ENCODE measurements at regions not wholly inside any gene's neighbourhood (a gene's known extent, or its start where the extent isn't known, plus 50 kb on each side); places are given as distances from the start of the nearest gene placed in this dataset.
A peak's percentile ranks its signal among the peaks of the same experiment; 100 is the strongest.

DNA sequence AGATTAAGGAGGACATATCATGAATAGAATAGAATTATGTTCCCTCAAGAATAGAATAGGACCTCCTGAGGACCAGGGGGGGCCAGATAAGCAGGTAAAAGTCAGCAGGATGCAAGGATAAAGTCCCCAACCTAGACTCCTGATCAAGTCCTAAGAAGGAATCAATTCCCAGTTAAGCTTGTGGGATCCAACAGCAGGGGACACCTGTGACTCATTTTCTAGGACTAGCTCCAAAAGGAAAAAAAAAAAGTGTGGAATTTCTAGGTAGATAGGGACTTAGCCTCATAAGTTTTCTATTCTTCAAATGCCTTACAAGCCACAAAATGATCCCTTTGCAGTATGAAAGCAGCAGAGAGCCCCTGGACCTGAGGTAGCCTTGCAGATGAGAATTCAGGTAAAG is 336.2 kb downstream of the WDR11 start:
- H2AFZ ChIP-seq (ENCODE audit: low read depth, low read length) = no peak overlapping the region
- Mint-ChIP-seq H3K36me3 (ENCODE audit: low read depth, unreplicated experiment) (no peaks in the 10 kb centered on the region), H3K27me3 (ENCODE audit: low read depth, unreplicated experiment) (no peaks in the 10 kb centered on the region), H3K9me3 (ENCODE audit: unreplicated experiment) (no peaks in the 10 kb centered on the region), H3K4me1 (ENCODE audit: low read depth, unreplicated experiment) (peaks cover 4% of the 10 kb centered on the region), H3K27ac (ENCODE audit: unreplicated experiment) (no peak overlapping the region), H3K4me3 (ENCODE audit: unreplicated experiment) (no peak overlapping the region)
- H3K79me2 ChIP-seq (ENCODE audit: insufficient read depth, low read length) = no peaks in the 10 kb centered on the region
- no peaks in the 10 kb centered on the region for H3K4me1 ChIP-seq (ENCODE audit: insufficient read depth, low read length)
- no peaks in the 10 kb centered on the region for H3K27me3 ChIP-seq (ENCODE audit: insufficient read depth, low read length)
- no peaks in the 10 kb centered on the region for H3K9me3 ChIP-seq (ENCODE audit: insufficient read depth, low read depth, low read length)
- DNase-seq (ENCODE audit: low read depth) (peak; percentile 12), FAIRE-seq (no peak)
- TF ChIP-seq, protein P1, sequence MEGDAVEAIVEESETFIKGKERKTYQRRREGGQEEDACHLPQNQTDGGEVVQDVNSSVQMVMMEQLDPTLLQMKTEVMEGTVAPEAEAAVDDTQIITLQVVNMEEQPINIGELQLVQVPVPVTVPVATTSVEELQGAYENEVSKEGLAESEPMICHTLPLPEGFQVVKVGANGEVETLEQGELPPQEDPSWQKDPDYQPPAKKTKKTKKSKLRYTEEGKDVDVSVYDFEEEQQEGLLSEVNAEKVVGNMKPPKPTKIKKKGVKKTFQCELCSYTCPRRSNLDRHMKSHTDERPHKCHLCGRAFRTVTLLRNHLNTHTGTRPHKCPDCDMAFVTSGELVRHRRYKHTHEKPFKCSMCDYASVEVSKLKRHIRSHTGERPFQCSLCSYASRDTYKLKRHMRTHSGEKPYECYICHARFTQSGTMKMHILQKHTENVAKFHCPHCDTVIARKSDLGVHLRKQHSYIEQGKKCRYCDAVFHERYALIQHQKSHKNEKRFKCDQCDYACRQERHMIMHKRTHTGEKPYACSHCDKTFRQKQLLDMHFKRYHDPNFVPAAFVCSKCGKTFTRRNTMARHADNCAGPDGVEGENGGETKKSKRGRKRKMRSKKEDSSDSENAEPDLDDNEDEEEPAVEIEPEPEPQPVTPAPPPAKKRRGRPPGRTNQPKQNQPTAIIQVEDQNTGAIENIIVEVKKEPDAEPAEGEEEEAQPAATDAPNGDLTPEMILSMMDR (IDR thresholded peaks at IDR 0.05; ENCODE audit: insufficient read depth, low read depth, low read length) = no peak
- TF ChIP-seq EZH2 (IDR thresholded peaks at IDR 0.05; ENCODE audit: insufficient read depth, low read length) = no peak
- no peaks in the 10 kb centered on the region for H3K36me3 ChIP-seq (ENCODE audit: insufficient read depth, low read length)
- no peak overlapping the region for H3K4me2 ChIP-seq (ENCODE audit: low read length)
- no peak overlapping the region for H3K27ac ChIP-seq (ENCODE audit: low read depth, low read length)
- no peak overlapping the region for H3K9ac ChIP-seq (ENCODE audit: low read length)
- no peaks in the 10 kb centered on the region for H4K20me1 ChIP-seq (ENCODE audit: insufficient read depth, low read length)
- no peak overlapping the region for H3K4me3 ChIP-seq (ENCODE audit: insufficient read depth, low read depth, low read length)

DNA sequence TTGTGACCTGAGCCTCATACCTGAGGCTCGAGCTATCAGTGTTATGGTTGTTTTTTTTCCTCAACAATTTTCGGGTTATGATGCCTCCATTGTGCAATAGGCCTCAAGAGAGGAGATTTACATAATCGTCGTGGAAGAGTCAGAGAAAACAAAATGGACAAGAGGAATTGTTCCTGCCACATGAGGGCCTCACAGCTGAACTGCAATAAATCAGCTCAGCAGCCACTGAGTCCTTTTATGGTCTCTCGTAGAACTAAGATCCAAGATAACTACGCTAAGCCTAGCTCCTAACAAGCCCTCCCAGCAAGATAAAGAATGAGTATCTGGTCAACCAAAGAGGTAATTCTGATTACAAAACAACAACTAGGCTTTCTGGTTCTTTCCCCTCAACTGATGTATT is 336.8 kb downstream of the WDR11 start:
- no peaks in the 10 kb centered on the region for H4K20me1 ChIP-seq (ENCODE audit: insufficient read depth, low read length)
- TF ChIP-seq EZH2 (IDR thresholded peaks at IDR 0.05; ENCODE audit: insufficient read depth, low read length) = no peak
- TF ChIP-seq, protein P1 (IDR thresholded peaks at IDR 0.05; ENCODE audit: insufficient read depth, low read depth, low read length) = no peak
- no peak overlapping the region for H3K4me2 ChIP-seq (ENCODE audit: low read length)
- no peaks in the 10 kb centered on the region for H3K4me1 ChIP-seq (ENCODE audit: insufficient read depth, low read length)
- H3K79me2 ChIP-seq (ENCODE audit: insufficient read depth, low read length) = no peaks in the 10 kb centered on the region
- no peak overlapping the region for H3K27ac ChIP-seq (ENCODE audit: low read depth, low read length)
- H3K4me1 Mint-ChIP-seq (ENCODE audit: low read depth, unreplicated experiment) = peaks cover 4% of the 10 kb centered on the region
- DNase-seq (ENCODE audit: low read depth) = no peak
- H2AFZ ChIP-seq (ENCODE audit: low read depth, low read length) = no peak overlapping the region
- H3K36me3 Mint-ChIP-seq (ENCODE audit: low read depth, unreplicated experiment) = no peaks in the 10 kb centered on the region
- no peaks in the 10 kb centered on the region for H3K9me3 Mint-ChIP-seq (ENCODE audit: unreplicated experiment)
- H3K27ac Mint-ChIP-seq (ENCODE audit: unreplicated experiment) = no peak overlapping the region
- no peak overlapping the region for H3K9ac ChIP-seq (ENCODE audit: low read length)
- H3K4me3 Mint-ChIP-seq (ENCODE audit: unreplicated experiment) = no peak overlapping the region
- peaks cover 2% of the 10 kb centered on the region for H3K27me3 Mint-ChIP-seq (ENCODE audit: low read depth, unreplicated experiment)
- H3K36me3 ChIP-seq (ENCODE audit: insufficient read depth, low read length) = no peaks in the 10 kb centered on the region
- H3K4me3 ChIP-seq (ENCODE audit: insufficient read depth, low read depth, low read length) = no peak overlapping the region
- no peak for FAIRE-seq
- H3K9me3 ChIP-seq (ENCODE audit: insufficient read depth, low read depth, low read length) = no peaks in the 10 kb centered on the region
- no peaks in the 10 kb centered on the region for H3K27me3 ChIP-seq (ENCODE audit: insufficient read depth, low read length)

DNA sequence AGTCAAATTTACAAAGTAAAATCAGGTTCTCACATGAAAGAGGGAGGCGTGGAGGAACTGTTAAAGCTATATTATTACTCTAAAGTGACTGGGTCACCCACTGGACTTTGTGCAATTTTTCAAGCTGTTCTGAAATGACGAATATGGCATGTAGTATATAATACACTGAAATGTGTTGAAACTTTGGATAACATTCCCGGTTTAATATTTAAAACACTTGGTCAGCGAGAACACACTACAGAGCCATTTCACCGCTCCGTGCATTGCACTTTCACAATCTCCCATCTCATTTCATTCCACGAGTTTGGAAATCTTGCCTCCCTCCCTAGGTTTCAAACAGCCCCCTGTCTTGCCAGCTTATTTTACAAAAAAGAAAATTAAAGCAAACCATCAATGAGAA is 337.9 kb downstream of the WDR11 start:
- H3K4me2 ChIP-seq (ENCODE audit: low read length) = no peak overlapping the region
- no peak overlapping the region for H3K27ac Mint-ChIP-seq (ENCODE audit: unreplicated experiment)

More for the DNA sequence above, 337.9 kb downstream of the WDR11 start:
- Histone ChIP-seq H3K9ac (ENCODE audit: low read length) (no peak overlapping the region), H3K4me1 (ENCODE audit: insufficient read depth, low read length) (no peaks in the 10 kb centered on the region), H3K27ac (ENCODE audit: low read depth, low read length) (no peak overlapping the region), H2AFZ (ENCODE audit: low read depth, low read length) (no peak overlapping the region), H3K27me3 (ENCODE audit: insufficient read depth, low read length) (no peaks in the 10 kb centered on the region), H3K4me3 (ENCODE audit: insufficient read depth, low read depth, low read length) (no peak overlapping the region), H3K79me2 (ENCODE audit: insufficient read depth, low read length) (no peaks in the 10 kb centered on the region), H4K20me1 (ENCODE audit: insufficient read depth, low read length) (no peaks in the 10 kb centered on the region), H3K36me3 (ENCODE audit: insufficient read depth, low read length) (no peaks in the 10 kb centered on the region), H3K9me3 (ENCODE audit: insufficient read depth, low read depth, low read length) (no peaks in the 10 kb centered on the region)
- Mint-ChIP-seq H3K9me3 (ENCODE audit: unreplicated experiment) (no peaks in the 10 kb centered on the region), H3K36me3 (ENCODE audit: low read depth, unreplicated experiment) (no peaks in the 10 kb centered on the region), H3K27me3 (ENCODE audit: low read depth, unreplicated experiment) (peaks cover 3% of the 10 kb centered on the region), H3K4me3 (ENCODE audit: unreplicated experiment) (no peak overlapping the region), H3K4me1 (ENCODE audit: low read depth, unreplicated experiment) (no peaks in the 10 kb centered on the region)
- FAIRE-seq (no peak), DNase-seq (ENCODE audit: low read depth) (no peak)
- no peak for TF ChIP-seq EZH2 (IDR thresholded peaks at IDR 0.05; ENCODE audit: insufficient read depth, low read length)
- TF ChIP-seq, protein P1 (IDR thresholded peaks at IDR 0.05; ENCODE audit: insufficient read depth, low read depth, low read length) = no peak

Data from astrocyte (in vitro differentiated cells and primary cell).